ENCODE measurements at regions not wholly inside any gene's neighbourhood (a gene's known extent, or its start where the extent isn't known, plus 50 kb on each side); places are given as distances from the start of the nearest gene placed in this dataset.

GRCh38 chr2:14221466-14221865 is 411.1 kb upstream of the LRATD1 start:
- Mint-ChIP-seq H3K4me1 (no peaks in the 10 kb centered on the region), H3K36me3 (peaks cover 7% of the 10 kb centered on the region), H3K4me3 (no peak overlapping the region), H3K27ac (no peak overlapping the region), H3K27me3 (ENCODE audit: low read depth in 2 of 2) (no peaks in the 10 kb centered on the region), H3K9me3 (peaks cover 10 to 15% of the 10 kb centered on the region in 2 donors)
- H3K9me3 ChIP-seq (ENCODE audit: control insufficient read depth, insufficient read depth, low read length) = no peaks in the 10 kb centered on the region
- no peaks in the 10 kb centered on the region for H3K27me3 ChIP-seq (ENCODE audit: control insufficient read depth, insufficient read depth, low read length)
- H3K27ac ChIP-seq (ENCODE audit: low read length) = no peak overlapping the region
- intact Hi-C loops (cut with micrococcal nuclease) = no loop called here
- TF ChIP-seq CTCF (IDR thresholded peaks at IDR 0.05) = no peak
- no peak overlapping the region for H3K4me3 ChIP-seq (ENCODE audit: low read length)
- H3K4me1 ChIP-seq (ENCODE audit: control insufficient read depth, insufficient read depth, low read length) = no peaks in the 10 kb centered on the region
- DNase-seq (no peak), ATAC-seq (no peak)
- WGBS (ENCODE audit: insufficient coverage) = 98% methylated on average over 3 of the region's 4 CpGs
- H3K36me3 ChIP-seq (ENCODE audit: control insufficient read depth, insufficient read depth, low read length) = no peaks in the 10 kb centered on the region

GRCh38 chr2:14223576-14223975 is 408.9 kb upstream of the LRATD1 start:
- no peaks in the 10 kb centered on the region for H3K36me3 ChIP-seq (ENCODE audit: control insufficient read depth, insufficient read depth, low read length)
- no peaks in the 10 kb centered on the region for H3K4me1 ChIP-seq (ENCODE audit: control insufficient read depth, insufficient read depth, low read length)
- no peak for TF ChIP-seq CTCF (IDR thresholded peaks at IDR 0.05)
- no peaks in the 10 kb centered on the region for H3K9me3 ChIP-seq (ENCODE audit: control insufficient read depth, insufficient read depth, low read length)
- Mint-ChIP-seq H3K9me3 (peaks cover 15 to 27% of the 10 kb centered on the region in 2 donors), H3K27ac (no peak overlapping the region), H3K27me3 (ENCODE audit: low read depth in 2 of 2) (no peaks in the 10 kb centered on the region), H3K36me3 (peaks cover 10% of the 10 kb centered on the region), H3K4me1 (no peaks in the 10 kb centered on the region), H3K4me3 (no peak overlapping the region)
- no peaks in the 10 kb centered on the region for H3K27me3 ChIP-seq (ENCODE audit: control insufficient read depth, insufficient read depth, low read length)
- WGBS (ENCODE audit: insufficient coverage) = no CpG with 5 or more reads among the region's 1 CpG
- ATAC-seq (no peak), DNase-seq (no peak)
- intact Hi-C loops (cut with micrococcal nuclease) = no loop called here
- H3K4me3 ChIP-seq (ENCODE audit: low read length) = no peak overlapping the region
- H3K27ac ChIP-seq (ENCODE audit: low read length) = no peak overlapping the region

- no peak overlapping the region for H3K27ac ChIP-seq (ENCODE audit: low read length)
- no peaks in the 10 kb centered on the region for H3K36me3 ChIP-seq (ENCODE audit: control insufficient read depth, insufficient read depth, low read length)
- no peak overlapping the region for H3K4me3 ChIP-seq (ENCODE audit: low read length)
- H3K4me1 Mint-ChIP-seq = no peaks in the 10 kb centered on the region
- no peaks in the 10 kb centered on the region for H3K27me3 Mint-ChIP-seq (ENCODE audit: low read depth in 2 of 2)
- H3K27ac Mint-ChIP-seq = no peak overlapping the region
- DNase-seq (no peak), ATAC-seq (no peak)
- no peaks in the 10 kb centered on the region for H3K4me1 ChIP-seq (ENCODE audit: control insufficient read depth, insufficient read depth, low read length)
- 88% methylated on average over 1 of the region's 1 CpG for WGBS (ENCODE audit: insufficient coverage)
- intact Hi-C loops (cut with micrococcal nuclease) = no loop called here
- peaks cover 3% of the 10 kb centered on the region for H3K36me3 Mint-ChIP-seq
- no peak overlapping the region for H3K4me3 Mint-ChIP-seq
- no peak for TF ChIP-seq CTCF (IDR thresholded peaks at IDR 0.05)
- H3K9me3 ChIP-seq (ENCODE audit: control insufficient read depth, insufficient read depth, low read length) = no peaks in the 10 kb centered on the region
- H3K27me3 ChIP-seq (ENCODE audit: control insufficient read depth, insufficient read depth, low read length) = no peaks in the 10 kb centered on the region
- H3K9me3 Mint-ChIP-seq = peaks cover 12 to 26% of the 10 kb centered on the region in 2 donors
Observed at GRCh38 chr2:14231391-14231898, 401.1 kb upstream of the LRATD1 start.

- Mint-ChIP-seq H3K4me3 (no peak overlapping the region), H3K9me3 (peaks cover 10 to 20% of the 10 kb centered on the region in 2 donors), H3K27ac (no peak overlapping the region), H3K4me1 (no peaks in the 10 kb centered on the region), H3K27me3 (ENCODE audit: low read depth in 2 of 2) (no peaks in the 10 kb centered on the region), H3K36me3 (no peaks in the 10 kb centered on the region)
- intact Hi-C loops (cut with micrococcal nuclease) = no loop called here
- TF ChIP-seq CTCF (IDR thresholded peaks at IDR 0.05) = no peak
- 83% methylated on average over 3 of the region's 4 CpGs for WGBS (ENCODE audit: insufficient coverage)
- no peaks in the 10 kb centered on the region for H3K27me3 ChIP-seq (ENCODE audit: control insufficient read depth, insufficient read depth, low read length)
- ATAC-seq (no peak), DNase-seq (no peak)
- no peaks in the 10 kb centered on the region for H3K9me3 ChIP-seq (ENCODE audit: control insufficient read depth, insufficient read depth, low read length)
- H3K4me3 ChIP-seq (ENCODE audit: low read length) = no peak overlapping the region
- no peaks in the 10 kb centered on the region for H3K4me1 ChIP-seq (ENCODE audit: control insufficient read depth, insufficient read depth, low read length)
- H3K27ac ChIP-seq (ENCODE audit: low read length) = no peak overlapping the region
- no peaks in the 10 kb centered on the region for H3K36me3 ChIP-seq (ENCODE audit: control insufficient read depth, insufficient read depth, low read length)
Observed at GRCh38 chr2:14232217-14232616, 400.3 kb upstream of the LRATD1 start.

All from natural killer cell (primary cell).